Activated CD4-positive, alpha-beta T cell treated with anti-CD3 and anti-CD28 coated beads for 24 hours (primary cell): ENCODE measurements at regions not wholly inside any gene's neighbourhood (a gene's known extent, or its start where the extent isn't known, plus 50 kb on each side); places are given as distances from the start of the nearest gene placed in this dataset.

Experiments
- DNase-seq, 2 donors: peaks; one replicate each; pipeline ENCODE4 v3.0.0-alpha.2; 2020; ENCODE audit warnings: low read depth in 2 of 2

GRCh38 chr5:4990017-4990416 lies 150.1 kb upstream of the ADAMTS16 start:
- no peak for DNase-seq

GRCh38 chr5:4990462-4990861 lies 149.7 kb upstream of the ADAMTS16 start:
- no peak for DNase-seq

GRCh38 chr5:4991925-4992324 lies 148.2 kb upstream of the ADAMTS16 start:
- no peak for DNase-seq

- no peak for DNase-seq
Observed at GRCh38 chr5:4995014-4995413, 145.1 kb upstream of the ADAMTS16 start.

GRCh38 chr5:5005353-5005752 lies 134.8 kb upstream of the ADAMTS16 start:
- DNase-seq, result no peak

GRCh38 chr5:5006548-5006947 lies 133.6 kb upstream of the ADAMTS16 start:
- no peak for DNase-seq

- DNase-seq, result no peak
Observed at GRCh38 chr5:5009240-5009639, 130.9 kb upstream of the ADAMTS16 start.

GRCh38 chr5:5011151-5011550 lies 129.0 kb upstream of the ADAMTS16 start:
- no peak for DNase-seq

- no peak for DNase-seq
Observed at GRCh38 chr5:5014586-5015235, 125.4 kb upstream of the ADAMTS16 start.

- no peak for DNase-seq
Observed at GRCh38 chr5:5017827-5018577, 122.1 kb upstream of the ADAMTS16 start.

- DNase-seq, result no peak
Observed at GRCh38 chr5:5018578-5018970, 121.6 kb upstream of the ADAMTS16 start.

GRCh38 chr5:5021436-5021835 lies 118.7 kb upstream of the ADAMTS16 start:
- DNase-seq, result no peak

- DNase-seq, result no peak
Observed at GRCh38 chr5:5025098-5025773, 114.9 kb upstream of the ADAMTS16 start.

GRCh38 chr5:5025774-5026408 lies 114.2 kb upstream of the ADAMTS16 start:
- no peak for DNase-seq

- DNase-seq, result no peak
Observed at GRCh38 chr5:5026409-5026785, 113.7 kb upstream of the ADAMTS16 start.

- DNase-seq, result no peak
Observed at GRCh38 chr5:5031665-5032064, 108.5 kb upstream of the ADAMTS16 start.

GRCh38 chr5:5037674-5038073 lies 102.5 kb upstream of the ADAMTS16 start:
- no peak for DNase-seq

- no peak for DNase-seq
Observed at GRCh38 chr5:5039918-5040317, 100.2 kb upstream of the ADAMTS16 start.

- DNase-seq, result no peak
Observed at GRCh38 chr5:5040712-5041111, 99.4 kb upstream of the ADAMTS16 start.

GRCh38 chr5:5042806-5043205 lies 97.3 kb upstream of the ADAMTS16 start:
- DNase-seq, result no peak

- DNase-seq, result no peak
Observed at GRCh38 chr5:5043346-5043745, 96.8 kb upstream of the ADAMTS16 start.

- no peak for DNase-seq
Observed at GRCh38 chr5:5044247-5044840, 95.8 kb upstream of the ADAMTS16 start.
